Astrocyte of the cerebellum (primary cell): ENCODE measurements at regions not wholly inside any gene's neighbourhood (a gene's known extent, or its start where the extent isn't known, plus 50 kb on each side); places are given as distances from the start of the nearest gene placed in this dataset.

Experiments used
- DNase-seq: peaks from one replicate; pipeline ENCODE4 v3.0.0-alpha.2; 2011; ENCODE audit warnings: low read depth
- H3K4me3 ChIP-seq: 2 replicates; pipeline ENCODE4 v1.5.1; 2011; ENCODE audit warnings: mild to moderate bottlenecking, low read depth, low read length, moderate library complexity
- CTCF ChIP-seq: IDR thresholded peaks from 2 replicates; pipeline ENCODE4 v1.5.1; 2012; ENCODE audit warnings: low read length, low read depth, moderate library complexity, mild to moderate bottlenecking; ENCODE audit errors: missing control alignments
- in situ Hi-C: cut with HindIII; loops from 2 replicates; pipeline ENCODE4 v1.10.0; 2017; ENCODE audit warnings: low sequenced_read_pairs

- no peak for DNase-seq
- H3K4me3 ChIP-seq, result no peak overlapping the region
- no peak for TF ChIP-seq CTCF
- in situ Hi-C loops, result no loop called here
Measured at GRCh38 chr16:6689643-6690042, 643.0 kb upstream of the RBFOX1 start.

- TF ChIP-seq CTCF, result no peak
- DNase-seq, result no peak
- in situ Hi-C loops, result no loop called here
- no peak overlapping the region for H3K4me3 ChIP-seq
Measured at GRCh38 chr16:6687593-6687992, 645.1 kb upstream of the RBFOX1 start.

- no peak for DNase-seq
- TF ChIP-seq CTCF, result no peak
- in situ Hi-C loops, result no loop called here
- H3K4me3 ChIP-seq, result no peak overlapping the region
Measured at GRCh38 chr16:6684076-6684673, 648.5 kb upstream of the RBFOX1 start.

- DNase-seq, result no peak
- TF ChIP-seq CTCF, result peak; percentile 21
- H3K4me3 ChIP-seq, result no peak overlapping the region
- in situ Hi-C loops, result no loop called here
Measured at GRCh38 chr16:6682142-6682811, 650.4 kb upstream of the RBFOX1 start.

- no peak for TF ChIP-seq CTCF
- in situ Hi-C loops, result no loop called here
- no peak overlapping the region for H3K4me3 ChIP-seq
- no peak for DNase-seq
Measured at GRCh38 chr16:6678586-6678985, 654.1 kb upstream of the RBFOX1 start.

- no peak for DNase-seq
- no peak overlapping the region for H3K4me3 ChIP-seq
- in situ Hi-C loops, result no loop called here
- no peak for TF ChIP-seq CTCF
Measured at GRCh38 chr16:6674071-6674470, 658.6 kb upstream of the RBFOX1 start.
